ENCODE measurements at regions not wholly inside any gene's neighbourhood (a gene's known extent, or its start where the extent isn't known, plus 50 kb on each side); places are given as distances from the start of the nearest gene placed in this dataset.
A peak's percentile ranks its signal among the peaks of the same experiment; 100 is the strongest.

- intact Hi-C loops (cut with DNase I; ENCODE audit: low total_unique reads) = no loop called here
- Histone ChIP-seq H3K27ac (peak overlapping the region in 2 of 4 donors; percentile 36 to 39), H3K4me1 (peaks cover 0 to 20% of the 10 kb centered on the region in 2 donors), H3K27me3 (no peaks in the 10 kb centered on the region), H3K36me3 (no peaks in the 10 kb centered on the region), H3K9me3 (no peaks in the 10 kb centered on the region), H3K4me3 (no peak overlapping the region)
- no peak for TF ChIP-seq CTCF (IDR thresholded peaks at IDR 0.05 in 4 of 5, conservative IDR thresholded peaks at IDR 0.05 in 1 of 5)
- TF ChIP-seq POLR2A (IDR thresholded peaks at IDR 0.05) = no peak
- in situ Hi-C loops (cut with MboI; ENCODE audit: low sequenced_read_pairs in 4 of 4) = no loop called here
- DNase-seq (peak in 1 of 2 donors; percentile 20), ATAC-seq (peak; percentile 25 to 39)
Measured at GRCh38 chr5:54388409-54388808, 67.1 kb upstream of the HSPB3 start.

GRCh38 chr5:54387659-54388232, 67.8 kb upstream of the HSPB3 start:
- no peak for TF ChIP-seq POLR2A (IDR thresholded peaks at IDR 0.05)
- no peak for TF ChIP-seq CTCF (IDR thresholded peaks at IDR 0.05 in 4 of 5, conservative IDR thresholded peaks at IDR 0.05 in 1 of 5)
- Histone ChIP-seq H3K27ac (peak overlapping the region in 2 of 4 donors; percentile 39 to 49), H3K9me3 (no peaks in the 10 kb centered on the region), H3K4me1 (peaks cover 0 to 20% of the 10 kb centered on the region in 2 donors), H3K27me3 (no peaks in the 10 kb centered on the region), H3K4me3 (no peak overlapping the region), H3K36me3 (no peaks in the 10 kb centered on the region)
- DNase-seq = no peak
- peak; percentile 51 to 75 for ATAC-seq
- intact Hi-C loops (cut with DNase I; ENCODE audit: low total_unique reads) = no loop called here
- in situ Hi-C loops (cut with MboI; ENCODE audit: low sequenced_read_pairs in 4 of 4) = no loop called here

- Histone ChIP-seq H3K27me3 (no peaks in the 10 kb centered on the region), H3K4me3 (no peak overlapping the region), H3K4me1 (peaks cover 0 to 20% of the 10 kb centered on the region in 2 donors), H3K9me3 (no peaks in the 10 kb centered on the region), H3K36me3 (no peaks in the 10 kb centered on the region), H3K27ac (peak overlapping the region in 1 of 4 donors; percentile 49)
- intact Hi-C loops (cut with DNase I; ENCODE audit: low total_unique reads) (no loop called here), in situ Hi-C loops (cut with MboI; ENCODE audit: low sequenced_read_pairs in 4 of 4) (no loop called here)
- no peak for TF ChIP-seq CTCF (IDR thresholded peaks at IDR 0.05 in 4 of 5, conservative IDR thresholded peaks at IDR 0.05 in 1 of 5)
- no peak for TF ChIP-seq POLR2A (IDR thresholded peaks at IDR 0.05)
- no peak for DNase-seq
- ATAC-seq = no peak
Measured at GRCh38 chr5:54387031-54387430, 68.5 kb upstream of the HSPB3 start.

- Histone ChIP-seq H3K4me3 (no peak overlapping the region), H3K36me3 (no peaks in the 10 kb centered on the region), H3K9me3 (no peaks in the 10 kb centered on the region), H3K27ac (no peak overlapping the region), H3K27me3 (no peaks in the 10 kb centered on the region), H3K4me1 (peaks cover 0 to 20% of the 10 kb centered on the region in 2 donors)
- TF ChIP-seq POLR2A (IDR thresholded peaks at IDR 0.05) (no peak), CTCF (IDR thresholded peaks at IDR 0.05 in 4 of 5, conservative IDR thresholded peaks at IDR 0.05 in 1 of 5) (no peak)
- no peak for ATAC-seq
- intact Hi-C loops (cut with DNase I; ENCODE audit: low total_unique reads) = no loop called here
- no peak for DNase-seq
- in situ Hi-C loops (cut with MboI; ENCODE audit: low sequenced_read_pairs in 4 of 4) = no loop called here
Measured at GRCh38 chr5:54385994-54386393, 69.5 kb upstream of the HSPB3 start.

Measured in gastrocnemius medialis (tissue), 4 donors.